Suppressor macrophage (primary cell): ENCODE measurements at regions not wholly inside any gene's neighbourhood (a gene's known extent, or its start where the extent isn't known, plus 50 kb on each side); places are given as distances from the start of the nearest gene placed in this dataset.
A peak's percentile ranks its signal among the peaks of the same experiment; 100 is the strongest.
"Not testable (repeated sequence)": the region's sequence is repeated elsewhere in the genome, so short reads cannot be mapped to it uniquely, and the experiment has no call there.

Experiments used
- DNase-seq, 4 experiments: peaks; one replicate each; pipeline ENCODE4 v3.0.0-alpha.2; 2020 to 2022

DNA sequence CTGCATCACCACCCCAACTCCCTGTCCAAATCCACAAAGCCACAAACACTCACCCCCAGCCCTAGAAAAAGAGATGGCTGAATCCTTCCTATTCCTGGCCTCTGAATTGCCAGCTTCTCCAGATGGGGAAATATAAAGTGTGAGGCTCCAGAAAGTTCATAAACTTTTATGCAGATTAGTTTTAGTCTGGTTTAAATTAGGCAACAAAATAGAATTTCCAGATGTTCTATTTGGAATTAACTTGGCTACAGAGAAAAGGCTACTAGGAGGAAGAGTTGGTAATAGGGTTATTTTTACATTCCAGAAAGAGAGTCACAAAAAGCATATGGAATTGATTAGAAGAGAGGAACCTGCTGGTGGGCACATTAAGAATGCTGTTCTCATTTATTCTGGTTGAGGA is 56.0 kb downstream of the EN1 start:
- DNase-seq: no peak

DNA sequence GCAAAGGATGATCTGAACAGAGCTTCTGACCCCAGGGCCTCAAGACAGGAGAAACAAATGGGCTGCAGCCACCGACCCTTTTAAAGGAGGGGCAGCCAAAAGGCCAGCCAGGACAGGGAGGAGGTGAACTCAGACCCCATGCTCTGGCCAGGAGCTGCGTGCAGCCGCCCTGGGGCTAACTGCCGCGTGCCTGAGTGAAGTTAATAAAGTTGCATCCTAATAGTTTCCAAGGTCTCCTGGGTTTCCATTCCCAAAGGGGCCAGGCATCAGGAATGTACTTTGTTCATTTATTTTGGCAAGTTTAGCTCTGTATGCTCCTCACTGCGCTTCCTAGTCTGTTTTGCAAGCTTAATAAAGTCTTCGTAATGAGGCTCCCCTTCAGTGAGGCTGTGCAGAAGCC is 60.7 kb downstream of the EN1 start:
- no peak for DNase-seq

DNA sequence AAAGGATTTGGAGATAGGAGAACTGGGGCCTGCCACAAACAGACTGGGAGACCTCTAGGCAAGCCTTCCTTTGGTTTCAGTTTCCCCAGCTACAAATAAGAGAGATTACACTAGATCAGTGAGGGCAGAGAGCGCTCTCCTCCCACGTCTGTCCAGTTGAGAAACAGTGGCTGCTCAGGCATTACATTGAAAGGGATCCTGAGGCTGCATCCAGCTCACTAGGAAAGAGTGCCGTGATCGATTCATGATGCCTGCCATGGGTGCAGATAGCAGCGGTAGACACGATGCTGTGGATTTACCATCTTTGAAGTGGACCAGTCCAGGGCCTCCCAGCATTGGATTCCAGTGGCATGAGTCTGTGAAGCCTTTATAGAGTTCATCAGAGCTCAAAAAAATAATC is 62.6 kb downstream of the EN1 start:
- DNase-seq: no peak

DNA sequence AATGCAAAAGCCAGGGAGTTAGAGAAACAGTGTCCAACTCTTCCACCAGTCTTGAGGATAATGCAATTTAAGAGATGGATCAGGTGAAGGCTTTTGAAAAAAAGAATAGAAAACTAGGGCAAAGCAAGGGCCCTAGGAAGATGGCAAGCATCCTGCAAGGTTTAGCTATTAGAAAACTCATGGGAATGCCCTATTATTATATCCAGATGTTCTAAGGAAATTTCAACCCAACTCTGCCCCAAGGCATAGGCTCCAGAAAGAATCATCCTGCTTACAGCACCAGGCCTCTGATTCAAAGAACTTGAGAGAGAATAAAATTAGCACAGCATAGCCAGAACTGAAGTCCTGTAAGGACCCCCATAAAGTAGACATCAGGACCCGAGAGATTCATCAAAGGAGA is 68.1 kb downstream of the EN1 start:
- DNase-seq: no peak

DNA sequence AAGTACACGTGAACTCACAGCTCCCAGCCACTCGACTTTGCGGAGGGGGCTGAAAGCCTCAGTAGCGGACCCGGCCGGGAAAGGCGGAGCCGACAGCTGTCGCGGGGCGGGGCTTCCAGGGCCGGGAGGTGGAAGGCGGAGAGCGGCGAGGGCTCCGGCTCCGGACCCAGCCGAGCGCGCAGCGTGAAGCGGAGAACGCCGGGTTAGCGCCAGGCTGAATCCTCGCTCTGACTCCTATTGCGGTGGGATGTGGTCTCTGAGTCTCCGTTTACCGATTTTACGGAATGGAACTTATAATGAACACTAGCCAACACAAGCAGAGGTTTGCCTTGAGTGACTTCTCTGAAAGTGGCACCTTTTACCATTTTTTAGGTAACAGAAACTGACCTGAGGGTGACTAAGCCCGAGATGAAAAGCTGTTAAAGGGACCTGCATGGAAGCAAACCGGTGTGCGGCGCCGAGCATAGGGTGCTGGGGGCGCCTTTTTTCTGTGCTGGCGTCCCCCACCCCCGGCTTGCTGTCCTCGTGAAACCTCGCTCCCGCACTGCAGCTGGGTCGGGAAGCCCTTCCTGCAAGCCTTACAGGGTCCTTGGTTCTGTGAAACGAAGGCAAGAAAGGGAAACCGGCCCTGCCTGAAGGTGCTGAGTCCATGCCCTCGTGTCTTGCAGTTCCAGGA is 72.9 kb downstream of the EN1 start:
- peak in 2 of 4 experiments; percentile 2 to 16 for DNase-seq

DNA sequence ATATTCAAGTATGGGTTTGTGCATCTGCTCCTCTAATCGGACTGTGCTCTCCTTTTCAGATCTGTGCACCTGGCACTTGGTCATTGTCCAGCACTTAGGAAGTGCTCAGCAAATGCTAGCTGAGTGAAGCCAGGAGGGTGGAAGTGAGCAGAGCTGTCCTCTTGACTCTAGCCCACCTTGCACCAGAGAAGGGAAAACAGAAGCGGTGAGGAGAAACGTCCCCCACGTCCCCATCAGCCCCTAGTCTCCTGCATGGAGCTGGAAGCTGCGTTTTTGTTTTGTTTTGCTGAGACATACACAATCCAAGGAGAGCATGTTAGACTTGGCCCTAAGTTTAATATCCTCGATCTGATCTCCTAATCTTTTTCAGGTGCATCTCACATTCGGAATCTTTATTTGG is 73.6 kb downstream of the EN1 start:
- no peak for DNase-seq

DNA sequence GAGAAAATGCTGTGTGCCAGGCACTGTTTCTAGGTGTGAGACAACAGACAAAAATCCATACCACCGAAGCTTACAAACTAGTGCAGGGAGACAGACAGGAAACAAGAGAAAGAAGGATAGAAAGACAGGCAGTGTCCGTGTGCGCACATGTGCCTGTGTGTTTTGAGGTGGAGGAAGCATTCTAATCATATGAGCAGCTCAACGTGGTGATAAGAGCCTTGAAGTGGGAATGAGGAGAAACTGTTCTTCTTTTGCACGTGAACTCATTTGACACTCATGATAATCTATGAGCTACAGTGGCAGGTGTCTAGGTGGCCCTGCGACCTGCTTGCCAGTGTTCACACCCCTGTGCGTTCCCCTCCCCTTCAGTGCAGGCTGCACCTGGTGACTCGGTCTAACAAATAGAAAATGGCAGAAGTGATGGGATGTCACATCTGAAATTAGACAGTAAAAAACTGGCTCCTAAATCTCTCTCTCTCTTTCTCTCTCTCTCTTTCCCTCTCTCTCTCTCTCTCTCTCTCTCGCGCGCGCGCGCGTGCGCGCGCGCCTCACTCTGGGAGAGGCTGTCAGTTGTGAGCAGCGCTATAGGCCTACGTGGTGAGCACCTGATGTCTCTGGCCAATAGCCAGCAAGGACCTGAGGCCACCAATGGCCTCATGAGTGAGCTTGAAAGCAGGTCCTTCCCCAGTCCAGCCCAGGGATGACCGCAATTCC is 74.8 kb downstream of the EN1 start:
- DNase-seq: no peak

DNA sequence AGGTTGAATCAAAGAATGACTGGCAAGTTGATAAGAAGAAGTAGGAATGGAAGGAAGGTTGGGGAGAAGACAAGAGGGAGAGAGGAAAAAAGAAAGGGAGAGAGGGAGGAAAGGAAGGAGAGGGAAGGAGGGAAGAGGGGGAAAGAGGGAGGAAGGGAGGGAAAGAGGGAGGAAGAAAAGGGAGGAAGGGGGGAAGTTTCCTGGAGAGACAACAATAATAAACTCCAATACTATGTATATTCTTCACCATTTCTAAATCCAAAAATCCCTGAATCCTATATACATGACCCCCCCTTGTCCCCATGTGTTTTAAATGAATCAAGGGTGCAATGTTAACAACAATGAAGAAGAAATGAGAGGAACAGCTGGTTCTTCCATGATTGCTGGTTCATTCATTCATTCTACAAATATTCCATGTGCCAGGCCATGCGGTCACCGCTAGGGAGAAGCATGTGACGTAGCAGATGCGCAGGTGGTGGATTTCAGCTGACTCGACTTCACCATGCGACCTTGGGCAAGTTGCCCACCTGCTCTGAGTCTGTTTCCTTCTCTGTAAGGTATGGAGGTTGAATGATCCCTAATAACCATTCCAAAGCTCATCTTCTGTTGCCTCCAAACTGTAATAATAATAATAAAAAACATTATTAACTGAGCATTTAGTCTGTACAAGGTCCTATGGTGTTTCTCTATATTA is 77.6 kb downstream of the EN1 start:
- no peak for DNase-seq

DNA sequence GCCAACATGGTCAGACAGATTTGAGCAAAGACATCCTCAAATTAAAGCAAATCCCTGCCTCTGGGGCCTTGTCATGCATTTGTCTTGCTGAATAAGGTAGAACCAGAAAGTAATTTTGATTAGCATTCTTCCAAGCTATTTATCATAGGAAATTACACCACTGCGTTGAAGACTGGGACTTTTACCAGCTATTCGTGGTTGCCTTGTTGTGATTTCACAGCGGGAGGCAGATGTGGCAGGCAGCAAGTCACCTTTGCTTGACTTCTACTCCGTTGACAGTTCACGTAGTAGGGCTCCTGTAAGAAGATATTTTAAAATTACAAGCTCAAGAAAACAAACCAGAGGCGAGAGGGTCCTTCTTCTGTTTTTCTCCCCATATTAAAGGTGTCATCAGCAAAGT is 80.6 kb downstream of the EN1 start:
- no peak for DNase-seq

DNA sequence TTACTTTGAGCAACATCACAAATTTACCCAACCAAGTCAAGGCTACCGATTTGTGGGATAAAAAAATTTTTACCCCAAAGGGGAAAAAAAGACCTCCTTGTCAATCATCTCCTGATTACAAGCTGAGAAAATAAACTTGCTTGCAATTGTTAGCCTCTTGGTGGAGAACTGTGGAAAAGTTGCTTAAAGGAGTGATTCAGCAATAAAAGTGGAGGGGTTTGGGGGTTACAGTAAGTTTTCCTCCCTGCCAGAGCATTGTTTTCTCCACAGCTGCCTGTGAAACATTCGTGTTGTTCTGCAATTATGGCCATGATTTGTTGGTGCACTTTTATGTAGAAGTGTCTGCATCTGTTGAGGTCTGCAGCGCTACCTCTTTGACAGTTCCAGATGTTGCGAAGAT is 82.6 kb downstream of the EN1 start:
- DNase-seq: no peak

DNA sequence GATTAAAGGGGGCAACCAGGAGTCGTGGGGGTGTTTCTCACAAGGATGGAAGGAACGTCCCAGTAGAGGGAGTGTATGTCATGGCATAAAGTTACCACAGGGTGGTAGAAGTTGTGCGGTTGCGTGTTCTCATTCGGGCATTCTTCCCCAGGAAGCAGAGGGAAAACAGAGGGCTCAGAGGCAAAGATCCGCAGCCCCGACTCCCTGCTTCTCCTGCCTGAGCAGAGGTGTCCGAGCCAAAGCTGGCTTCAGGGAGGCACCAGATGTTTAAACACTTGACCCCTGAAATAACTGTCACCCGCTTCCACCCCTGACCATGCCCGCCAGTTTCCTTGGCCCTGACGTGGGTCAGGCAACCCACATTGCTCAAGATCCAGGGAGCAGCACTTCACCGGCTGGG is 83.7 kb downstream of the EN1 start:
- peak in 1 of 4 experiments; percentile 3 for DNase-seq

DNA sequence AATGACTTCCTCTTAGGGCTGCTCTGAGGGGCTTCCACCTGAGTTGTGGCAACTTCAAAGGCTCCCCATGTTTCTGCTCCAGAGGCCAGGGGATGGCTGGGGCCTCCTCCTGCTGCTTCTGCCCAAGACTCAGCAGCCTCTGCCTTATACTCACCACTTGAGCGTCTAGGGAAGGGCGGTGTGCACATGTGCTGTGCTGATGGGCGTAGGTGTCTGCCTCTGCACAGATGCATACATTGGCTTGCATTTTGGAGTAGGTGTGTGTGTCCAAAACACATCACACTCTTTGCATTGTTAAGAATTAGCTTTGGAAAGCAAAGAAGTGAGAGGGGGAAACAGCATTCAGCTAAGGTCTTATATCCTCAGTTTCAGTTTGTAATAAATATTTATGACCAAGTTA is 85.2 kb downstream of the EN1 start:
- no peak for DNase-seq

DNA sequence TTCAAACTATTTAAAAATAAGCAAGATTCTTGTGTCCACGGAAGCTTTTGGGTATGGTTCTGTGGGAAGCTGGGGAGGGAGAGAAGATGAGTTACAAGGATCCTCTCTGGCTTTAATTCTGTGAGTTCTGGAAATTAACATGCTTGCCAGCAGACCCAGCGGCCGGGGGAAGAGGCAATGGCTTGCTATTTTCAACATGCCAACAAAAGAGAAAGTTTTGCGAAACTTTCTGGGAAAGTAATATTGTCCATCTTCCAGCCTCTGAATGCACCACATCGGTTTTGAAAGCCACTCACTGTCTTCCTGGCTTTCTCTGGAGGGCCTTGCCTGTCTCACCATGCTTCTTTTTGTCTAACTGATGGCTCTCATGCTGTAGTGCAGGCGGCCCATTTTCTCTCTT is 85.7 kb downstream of the EN1 start:
- DNase-seq: no peak

DNA sequence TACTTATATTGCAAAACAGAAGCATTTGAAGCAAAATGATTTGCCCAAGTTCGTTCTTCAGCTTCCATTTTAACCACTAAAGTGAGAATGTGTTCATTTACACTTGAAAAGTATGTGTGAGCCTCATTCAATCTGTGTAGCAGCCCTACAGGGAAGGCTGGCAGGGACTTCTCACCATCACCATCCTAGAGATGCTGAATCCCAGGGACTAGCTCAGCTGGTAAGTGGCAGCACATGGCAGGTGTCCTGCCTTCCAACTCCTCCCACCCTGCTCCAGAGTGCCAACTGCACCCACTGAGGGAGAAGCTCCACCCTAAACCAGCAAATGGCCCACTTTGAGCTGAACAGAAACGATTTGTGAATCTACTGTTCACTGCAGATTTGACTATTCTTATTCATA is 91.5 kb downstream of the EN1 start:
- no peak for DNase-seq

DNA sequence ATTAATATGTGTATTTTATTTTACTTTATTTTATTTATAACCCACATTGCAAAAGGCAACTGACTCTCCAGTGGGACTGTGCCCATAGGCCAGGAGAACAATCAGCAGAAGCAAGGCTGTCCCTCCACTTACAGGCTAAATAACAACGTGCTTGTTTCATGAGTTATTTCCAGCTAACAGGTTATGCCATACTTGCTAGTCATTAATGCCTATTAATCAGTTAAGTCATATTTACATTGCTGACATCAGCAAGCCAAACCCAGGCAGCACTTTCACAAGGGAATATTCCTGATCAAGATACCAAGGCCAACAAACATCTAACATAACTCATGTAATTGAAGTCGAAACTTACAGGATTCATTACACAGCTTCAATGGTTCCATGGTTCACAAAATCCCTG is 92.1 kb downstream of the EN1 start:
- no peak for DNase-seq

DNA sequence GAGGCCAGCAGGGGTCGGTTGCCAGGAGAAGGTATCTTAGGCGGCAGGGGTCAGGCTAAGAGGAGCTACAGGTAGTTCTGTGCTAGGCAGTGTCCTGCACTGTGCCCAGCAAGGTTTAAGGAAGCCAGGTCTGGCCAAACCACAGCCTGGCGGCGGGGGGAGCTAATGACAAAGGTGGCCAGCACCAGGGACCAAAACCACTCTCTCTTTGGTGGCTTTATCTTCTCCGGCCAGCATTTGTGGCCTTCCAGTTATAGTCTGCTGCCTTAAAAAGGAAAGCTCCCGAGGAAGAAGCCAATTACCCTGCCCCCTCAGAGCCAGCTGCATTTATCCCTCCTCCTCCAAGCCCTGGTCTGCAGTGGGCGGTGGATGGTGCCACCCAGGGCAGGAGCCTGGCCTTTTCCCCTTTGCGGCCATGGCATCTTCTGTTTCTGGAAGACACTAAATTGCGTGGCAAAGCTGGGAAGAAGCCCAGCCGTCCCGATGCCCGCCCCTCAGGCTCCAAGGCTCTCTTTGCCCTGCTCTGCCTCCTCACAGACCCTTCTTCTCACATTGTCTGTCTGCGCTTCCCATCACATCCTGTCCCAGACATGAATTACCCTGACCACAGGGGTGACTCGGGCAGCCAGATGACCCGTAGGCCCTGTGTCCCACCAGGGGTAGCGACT is 94.6 kb downstream of the EN1 start:
- no peak for DNase-seq

DNA sequence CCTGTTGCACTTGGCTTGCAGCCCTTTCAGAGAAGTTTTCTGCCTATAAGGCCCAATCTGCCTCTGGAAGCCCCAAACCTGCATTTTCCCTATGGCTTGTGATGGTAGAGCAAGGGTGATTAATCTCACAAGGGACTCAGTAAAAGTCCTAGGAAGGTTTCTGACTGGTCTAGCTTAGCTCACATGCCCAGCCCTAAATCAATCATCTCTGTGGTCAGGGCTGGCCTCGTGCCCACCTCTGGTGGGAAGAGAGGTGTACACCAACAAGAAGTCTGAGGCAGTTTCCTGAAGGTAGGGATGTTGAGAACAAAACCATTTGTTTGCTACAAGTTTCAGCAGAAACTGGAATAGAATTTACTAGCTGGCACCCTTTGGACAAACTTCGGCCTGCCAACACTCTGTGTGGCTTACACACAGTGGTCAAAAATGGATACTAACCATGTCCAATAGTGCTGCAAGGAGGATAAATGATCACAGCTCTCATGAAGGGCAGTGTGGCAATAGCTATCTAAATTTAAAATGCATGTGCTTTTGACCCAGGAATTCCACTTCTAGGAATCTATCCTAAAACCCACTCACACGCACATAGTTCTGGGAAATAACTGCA is 96.4 kb downstream of the EN1 start:
- DNase-seq: no peak

DNA sequence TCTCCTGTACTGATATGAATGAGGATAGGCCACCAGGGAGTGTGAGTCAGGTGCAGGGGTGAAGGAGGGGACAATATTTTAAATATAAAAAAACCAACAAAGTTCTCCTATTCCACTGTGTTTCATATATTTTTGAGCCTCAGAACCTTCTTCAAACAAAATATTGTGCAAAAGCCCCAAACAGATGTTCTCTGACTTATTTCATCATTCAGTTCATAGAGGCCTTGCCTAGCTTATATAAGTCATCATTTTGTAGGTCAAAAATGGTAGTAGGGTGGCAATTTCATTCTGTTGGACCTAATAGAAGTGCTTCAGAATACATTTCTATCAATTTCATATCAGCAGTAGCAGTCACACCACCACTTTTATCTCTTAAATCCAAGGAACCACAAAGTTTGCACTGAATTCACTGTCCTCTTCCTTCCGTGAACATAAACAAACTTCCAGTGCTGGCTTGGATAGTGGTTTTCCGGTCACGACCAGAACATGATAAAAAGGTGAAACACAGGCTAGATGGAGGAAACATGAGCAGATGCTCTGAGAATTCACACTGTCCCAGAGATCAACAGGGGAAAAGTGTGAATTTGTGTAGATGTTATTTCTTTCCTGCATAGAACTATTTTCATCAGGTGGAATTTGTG is 99.1 kb downstream of the EN1 start:
- DNase-seq: no peak

DNA sequence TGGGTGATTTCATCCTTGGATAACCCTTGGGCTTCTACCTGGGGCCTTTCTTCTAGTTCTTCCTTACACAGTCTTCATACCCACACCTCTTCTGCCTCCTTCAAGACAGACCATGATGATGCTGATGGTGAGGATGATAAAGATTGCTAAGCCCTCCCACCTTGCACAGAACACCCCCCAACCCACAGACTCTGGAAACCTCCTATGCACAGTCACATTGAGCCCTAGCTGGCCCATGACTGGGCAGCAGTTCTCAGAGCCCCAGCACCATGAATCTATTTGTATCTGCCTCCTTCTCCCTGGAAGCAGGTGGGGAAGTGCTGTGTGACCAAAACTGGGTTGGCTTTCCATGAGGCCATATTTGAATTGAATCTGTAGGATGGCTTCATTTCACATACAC is 99.8 kb downstream of the EN1 start:
- no peak for DNase-seq

DNA sequence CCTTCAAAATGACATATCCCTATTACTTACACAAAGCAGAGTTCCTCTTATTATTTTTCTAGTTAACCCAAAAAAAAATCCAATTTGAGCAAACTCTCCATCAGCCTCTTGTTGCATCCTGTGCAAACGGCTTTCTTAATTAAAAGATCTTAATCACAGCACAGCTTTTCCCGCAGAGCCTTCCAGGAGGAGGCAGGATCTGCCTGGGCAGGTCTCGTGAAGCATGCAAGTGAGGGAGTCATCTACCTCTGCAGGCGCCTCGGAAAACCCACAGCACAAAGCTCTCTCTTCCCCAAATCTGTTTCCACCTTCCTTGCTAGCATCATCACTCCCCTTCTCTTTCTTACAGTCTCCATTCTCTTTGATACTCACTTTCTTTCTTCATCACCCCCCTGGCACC is 100.4 kb downstream of the EN1 start:
- no peak for DNase-seq

DNA sequence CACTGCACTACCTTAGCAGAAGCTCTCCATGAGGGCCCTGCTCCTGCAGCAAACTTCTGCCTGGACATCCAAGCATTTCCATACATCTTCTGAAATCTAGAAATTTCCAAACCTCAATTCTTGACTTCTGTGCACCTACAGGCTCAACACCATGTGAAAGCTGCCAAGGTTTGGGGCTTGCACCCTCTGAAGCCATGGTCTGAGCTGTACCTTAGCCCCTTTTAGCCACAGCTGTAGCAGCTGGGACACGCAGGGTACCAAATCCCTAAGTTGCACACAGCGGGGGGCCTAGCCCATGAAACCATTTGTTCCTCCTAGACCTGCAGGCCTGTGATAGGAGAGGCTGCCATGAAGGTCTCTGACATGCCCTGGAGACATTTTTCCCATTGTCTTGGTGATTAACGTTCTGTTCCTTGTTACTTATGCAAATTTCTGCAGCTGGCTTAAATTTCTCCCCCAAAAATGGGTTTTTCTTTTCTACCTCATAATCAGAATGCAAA is 102.7 kb downstream of the EN1 start:
- DNase-seq: not testable (repeated sequence)

DNA sequence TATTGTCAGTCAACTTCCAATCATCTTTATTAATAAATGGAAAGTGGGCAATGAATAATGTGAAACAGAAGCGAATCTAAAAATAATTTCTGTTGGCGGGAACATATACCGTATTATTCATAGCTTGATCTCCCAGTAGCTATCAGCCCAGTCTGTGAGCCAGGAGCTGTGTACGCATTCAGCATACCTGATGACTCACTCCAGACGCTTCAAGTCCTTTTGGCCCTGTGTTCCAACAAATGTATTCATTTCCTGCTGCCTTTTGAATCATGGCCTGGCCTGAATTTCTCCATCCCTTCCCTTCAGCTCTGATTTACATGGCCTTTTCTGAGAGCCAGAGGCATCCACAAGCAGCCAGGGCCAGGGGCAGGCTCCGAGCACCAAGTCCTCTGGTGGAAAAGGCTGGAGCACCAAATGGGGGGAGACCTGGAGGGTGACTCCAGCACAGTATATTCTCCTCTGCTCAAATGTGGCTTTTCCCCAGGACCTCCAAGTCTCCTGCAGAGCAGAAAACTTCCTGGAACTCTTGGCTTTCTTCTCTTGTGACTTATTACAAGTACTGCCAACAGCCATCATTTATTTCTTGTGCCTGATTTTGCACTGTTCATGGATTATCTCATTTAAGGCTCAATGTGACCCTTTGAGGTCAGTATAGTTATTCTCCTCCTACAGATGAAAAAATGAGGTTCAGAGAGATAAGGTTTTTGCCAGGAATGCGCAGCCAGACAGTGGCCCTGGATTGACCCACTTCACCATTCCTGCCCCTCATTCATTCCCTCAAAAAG is 108.7 kb downstream of the EN1 start:
- no peak for DNase-seq
